Astrocyte (in vitro differentiated cells and primary cell): ENCODE measurements at regions not wholly inside any gene's neighbourhood (a gene's known extent, or its start where the extent isn't known, plus 50 kb on each side); places are given as distances from the start of the nearest gene placed in this dataset.

Experiments
- DNase-seq: peaks from one replicate; pipeline ENCODE4 v3.0.0-alpha.2; 2010; ENCODE audit warnings: low read depth
- FAIRE-seq: peaks from 2 replicates; lab custom pipeline; 2011; peaks lifted over from hg19 to GRCh38; lab: Jason Lieb, UNC
- H2AFZ ChIP-seq: 2 replicates; pipeline ENCODE4 v1.6.0; 2012; ENCODE audit warnings: low read depth, low read length, inconsistent platforms
- H3K27ac ChIP-seq: 2 replicates; pipeline ENCODE4 v1.5.1; 2011; ENCODE audit warnings: low read depth, low read length, inconsistent platforms
- H3K27me3 ChIP-seq: 2 replicates; pipeline ENCODE4 v1.6.0; 2011; ENCODE audit warnings: low read length, inconsistent platforms; ENCODE audit not compliant: insufficient read depth
- H3K36me3 ChIP-seq: 2 replicates; pipeline ENCODE4 v1.5.1; 2011; ENCODE audit warnings: low read length, inconsistent platforms; ENCODE audit not compliant: insufficient read depth
- H3K4me1 ChIP-seq: 2 replicates; pipeline ENCODE4 v1.5.1; 2011; ENCODE audit warnings: low read length, inconsistent platforms; ENCODE audit not compliant: insufficient read depth
- H3K4me2 ChIP-seq: 2 replicates; pipeline ENCODE4 v1.6.0; 2012; ENCODE audit warnings: low read length, inconsistent platforms
- H3K4me3 ChIP-seq: 2 replicates; pipeline ENCODE4 v1.5.1; 2011; ENCODE audit warnings: low read depth, mild to moderate bottlenecking, low read length, inconsistent platforms; ENCODE audit not compliant: insufficient read depth
- H3K79me2 ChIP-seq: 2 replicates; pipeline ENCODE4 v1.6.0; 2012; ENCODE audit warnings: mild to moderate bottlenecking, low read length, inconsistent platforms; ENCODE audit not compliant: insufficient read depth
- H3K9ac ChIP-seq: 2 replicates; pipeline ENCODE4 v1.6.0; 2012; ENCODE audit warnings: mild to moderate bottlenecking, low read length, inconsistent platforms
- H3K9me3 ChIP-seq: 2 replicates; pipeline ENCODE4 v1.5.1; 2012; ENCODE audit warnings: low read depth, mild to moderate bottlenecking, low read length, inconsistent platforms; ENCODE audit not compliant: insufficient read depth
- H4K20me1 ChIP-seq: 2 replicates; pipeline ENCODE4 v1.6.0; 2012; ENCODE audit warnings: low read length, inconsistent platforms; ENCODE audit not compliant: insufficient read depth
- H3K27ac Mint-ChIP-seq: one replicate; pipeline ENCODE4 v1.8.0; 2021; ENCODE audit warnings: mild to moderate bottlenecking, mixed read lengths; ENCODE audit not compliant: unreplicated experiment
- H3K27me3 Mint-ChIP-seq: one replicate; pipeline ENCODE4 v1.8.0; 2021; ENCODE audit warnings: low read depth, mixed read lengths; ENCODE audit not compliant: unreplicated experiment
- H3K36me3 Mint-ChIP-seq: one replicate; pipeline ENCODE4 v1.8.0; 2021; ENCODE audit warnings: low read depth, mixed read lengths; ENCODE audit not compliant: unreplicated experiment
- H3K4me1 Mint-ChIP-seq: one replicate; pipeline ENCODE4 v1.8.0; 2021; ENCODE audit warnings: low read depth, mixed read lengths; ENCODE audit not compliant: unreplicated experiment
- H3K4me3 Mint-ChIP-seq: one replicate; pipeline ENCODE4 v1.8.0; 2021; ENCODE audit warnings: mild to moderate bottlenecking, moderate library complexity, mixed read lengths; ENCODE audit not compliant: unreplicated experiment
- H3K9me3 Mint-ChIP-seq: one replicate; pipeline ENCODE4 v1.8.0; 2021; ENCODE audit warnings: mild to moderate bottlenecking, mixed read lengths; ENCODE audit not compliant: unreplicated experiment
- EZH2 ChIP-seq: IDR thresholded peaks from 2 replicates; pipeline ENCODE4 v1.6.1; 2012; ENCODE audit warnings: mild to moderate bottlenecking, low read length, inconsistent platforms; ENCODE audit not compliant: insufficient read depth
- TF ChIP-seq, protein P1 (sequence below): IDR thresholded peaks from 2 replicates; pipeline ENCODE4 v1.5.1; 2011; ENCODE audit warnings: low read depth, mild to moderate bottlenecking, inconsistent platforms, low read length, moderate library complexity; ENCODE audit not compliant: insufficient read depth

DNA sequence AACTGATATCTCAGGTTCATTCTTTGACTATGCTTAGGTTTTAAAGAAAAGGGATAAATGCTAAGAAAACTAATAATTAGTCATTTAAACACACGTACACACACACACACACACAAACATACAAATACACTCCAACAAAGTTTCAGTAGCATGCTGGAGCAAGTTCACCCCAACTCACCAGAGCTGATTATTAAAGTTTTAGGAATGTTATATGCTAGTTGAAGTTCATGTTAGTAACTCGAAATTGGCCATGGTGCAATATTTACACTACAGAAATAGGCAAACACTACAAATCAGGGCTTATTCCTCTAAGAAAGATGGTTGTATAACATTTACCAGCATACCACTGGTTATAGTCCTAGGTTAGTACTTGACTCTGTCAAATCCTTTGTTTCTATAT lies 384.0 kb upstream of the DIPK2B start:
- H3K9me3 ChIP-seq, result no peaks in the 10 kb centered on the region
- H3K4me3 ChIP-seq, result no peak overlapping the region
- H3K36me3 ChIP-seq, result no peaks in the 10 kb centered on the region
- DNase-seq, result no peak
- H3K4me1 ChIP-seq, result no peaks in the 10 kb centered on the region
- no peak overlapping the region for H3K9ac ChIP-seq
- no peak overlapping the region for H3K4me3 Mint-ChIP-seq
- peaks cover 6% of the 10 kb centered on the region for H3K9me3 Mint-ChIP-seq
- FAIRE-seq, result peak; percentile 78
- TF ChIP-seq EZH2, result no peak
- TF ChIP-seq, protein P1, sequence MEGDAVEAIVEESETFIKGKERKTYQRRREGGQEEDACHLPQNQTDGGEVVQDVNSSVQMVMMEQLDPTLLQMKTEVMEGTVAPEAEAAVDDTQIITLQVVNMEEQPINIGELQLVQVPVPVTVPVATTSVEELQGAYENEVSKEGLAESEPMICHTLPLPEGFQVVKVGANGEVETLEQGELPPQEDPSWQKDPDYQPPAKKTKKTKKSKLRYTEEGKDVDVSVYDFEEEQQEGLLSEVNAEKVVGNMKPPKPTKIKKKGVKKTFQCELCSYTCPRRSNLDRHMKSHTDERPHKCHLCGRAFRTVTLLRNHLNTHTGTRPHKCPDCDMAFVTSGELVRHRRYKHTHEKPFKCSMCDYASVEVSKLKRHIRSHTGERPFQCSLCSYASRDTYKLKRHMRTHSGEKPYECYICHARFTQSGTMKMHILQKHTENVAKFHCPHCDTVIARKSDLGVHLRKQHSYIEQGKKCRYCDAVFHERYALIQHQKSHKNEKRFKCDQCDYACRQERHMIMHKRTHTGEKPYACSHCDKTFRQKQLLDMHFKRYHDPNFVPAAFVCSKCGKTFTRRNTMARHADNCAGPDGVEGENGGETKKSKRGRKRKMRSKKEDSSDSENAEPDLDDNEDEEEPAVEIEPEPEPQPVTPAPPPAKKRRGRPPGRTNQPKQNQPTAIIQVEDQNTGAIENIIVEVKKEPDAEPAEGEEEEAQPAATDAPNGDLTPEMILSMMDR, result no peak
- H3K4me1 Mint-ChIP-seq, result no peaks in the 10 kb centered on the region
- no peaks in the 10 kb centered on the region for H4K20me1 ChIP-seq
- H3K79me2 ChIP-seq, result no peaks in the 10 kb centered on the region
- H3K27ac Mint-ChIP-seq, result no peak overlapping the region
- no peak overlapping the region for H3K4me2 ChIP-seq
- H2AFZ ChIP-seq, result no peak overlapping the region
- H3K27me3 Mint-ChIP-seq, result no peaks in the 10 kb centered on the region
- peaks cover 2% of the 10 kb centered on the region for H3K36me3 Mint-ChIP-seq
- no peaks in the 10 kb centered on the region for H3K27me3 ChIP-seq
- H3K27ac ChIP-seq, result no peak overlapping the region

DNA sequence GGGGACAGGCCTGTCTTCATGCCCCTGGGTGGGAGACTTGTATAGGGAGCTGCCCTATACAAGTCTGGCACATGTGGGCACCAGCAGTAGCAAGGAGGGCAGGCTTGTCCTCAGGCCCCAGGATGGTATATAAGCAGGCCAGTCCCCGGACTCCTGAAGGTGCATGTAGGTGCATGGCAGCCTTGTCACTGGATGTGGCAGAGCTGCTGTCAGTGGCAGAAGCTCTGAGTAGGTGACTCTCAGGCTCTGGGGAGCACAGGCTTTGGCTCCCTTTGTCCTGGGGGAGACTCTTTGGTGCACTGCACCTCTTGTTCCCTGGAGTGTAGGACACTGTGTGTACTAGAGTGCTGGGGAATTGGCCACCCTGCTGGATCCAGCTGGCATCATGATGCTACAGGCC lies 376.7 kb upstream of the DIPK2B start:
- Mint-ChIP-seq H3K27me3 (no peaks in the 10 kb centered on the region), H3K27ac (no peak overlapping the region), H3K36me3 (peaks cover 2% of the 10 kb centered on the region), H3K4me1 (no peaks in the 10 kb centered on the region), H3K4me3 (no peak overlapping the region), H3K9me3 (no peaks in the 10 kb centered on the region)
- no peaks in the 10 kb centered on the region for H3K27me3 ChIP-seq
- H3K4me3 ChIP-seq, result no peak overlapping the region
- H3K27ac ChIP-seq, result no peak overlapping the region
- H3K9me3 ChIP-seq, result no peaks in the 10 kb centered on the region
- no peaks in the 10 kb centered on the region for H3K36me3 ChIP-seq
- no peaks in the 10 kb centered on the region for H3K4me1 ChIP-seq
- no peak overlapping the region for H3K4me2 ChIP-seq
- no peaks in the 10 kb centered on the region for H4K20me1 ChIP-seq
- no peak overlapping the region for H2AFZ ChIP-seq
- no peaks in the 10 kb centered on the region for H3K79me2 ChIP-seq
- TF ChIP-seq EZH2, result no peak
- FAIRE-seq (no peak), DNase-seq (no peak)
- H3K9ac ChIP-seq, result no peak overlapping the region

DNA sequence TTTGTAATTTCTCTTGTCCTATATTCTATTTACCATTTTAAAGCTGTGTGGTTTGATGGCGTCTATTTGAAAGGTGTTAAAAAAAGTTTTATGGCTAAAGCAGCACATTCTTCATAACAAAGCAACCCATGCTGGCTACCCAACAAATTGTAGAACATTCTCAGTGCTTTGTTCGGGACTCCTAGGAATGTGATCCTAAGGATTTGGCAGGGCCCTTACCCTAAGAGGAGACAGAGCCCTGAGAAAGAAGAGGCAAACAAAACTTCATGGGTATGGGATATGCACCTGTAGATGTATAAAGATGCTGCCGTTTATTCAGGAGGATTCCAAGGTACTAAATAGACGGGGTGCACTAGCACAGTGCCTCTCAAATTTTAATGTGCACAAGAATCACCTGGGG lies 370.8 kb upstream of the DIPK2B start:
- Mint-ChIP-seq H3K27ac (no peak overlapping the region), H3K27me3 (no peaks in the 10 kb centered on the region), H3K9me3 (no peaks in the 10 kb centered on the region), H3K36me3 (no peaks in the 10 kb centered on the region), H3K4me3 (no peak overlapping the region), H3K4me1 (no peaks in the 10 kb centered on the region)
- H3K4me1 ChIP-seq, result no peaks in the 10 kb centered on the region
- H3K27ac ChIP-seq, result no peak overlapping the region
- H3K79me2 ChIP-seq, result no peaks in the 10 kb centered on the region
- DNase-seq (no peak), FAIRE-seq (peak; percentile 77)
- H3K27me3 ChIP-seq, result no peaks in the 10 kb centered on the region
- no peaks in the 10 kb centered on the region for H3K36me3 ChIP-seq
- H4K20me1 ChIP-seq, result no peaks in the 10 kb centered on the region
- no peak overlapping the region for H2AFZ ChIP-seq
- no peak overlapping the region for H3K9ac ChIP-seq
- H3K9me3 ChIP-seq, result no peaks in the 10 kb centered on the region
- H3K4me3 ChIP-seq, result no peak overlapping the region
- no peak overlapping the region for H3K4me2 ChIP-seq
- no peak for TF ChIP-seq EZH2
- TF ChIP-seq, protein P1, result no peak
